Astrocyte (in vitro differentiated cells and primary cell): ENCODE measurements at regions not wholly inside any gene's neighbourhood (a gene's known extent, or its start where the extent isn't known, plus 50 kb on each side); places are given as distances from the start of the nearest gene placed in this dataset.

ENCODE experiments used
- DNase-seq: peaks from one replicate; pipeline ENCODE4 v3.0.0-alpha.2; 2010; ENCODE audit warnings: low read depth
- FAIRE-seq: peaks from 2 replicates; lab custom pipeline; 2011; peaks lifted over from hg19 to GRCh38; lab: Jason Lieb, UNC
- H2AFZ ChIP-seq: 2 replicates; pipeline ENCODE4 v1.6.0; 2012; ENCODE audit warnings: low read depth, low read length, inconsistent platforms
- H3K27ac ChIP-seq: 2 replicates; pipeline ENCODE4 v1.5.1; 2011; ENCODE audit warnings: low read depth, low read length, inconsistent platforms
- H3K27me3 ChIP-seq: 2 replicates; pipeline ENCODE4 v1.6.0; 2011; ENCODE audit warnings: low read length, inconsistent platforms; ENCODE audit not compliant: insufficient read depth
- H3K36me3 ChIP-seq: 2 replicates; pipeline ENCODE4 v1.5.1; 2011; ENCODE audit warnings: low read length, inconsistent platforms; ENCODE audit not compliant: insufficient read depth
- H3K4me1 ChIP-seq: 2 replicates; pipeline ENCODE4 v1.5.1; 2011; ENCODE audit warnings: low read length, inconsistent platforms; ENCODE audit not compliant: insufficient read depth
- H3K4me2 ChIP-seq: 2 replicates; pipeline ENCODE4 v1.6.0; 2012; ENCODE audit warnings: low read length, inconsistent platforms
- H3K4me3 ChIP-seq: 2 replicates; pipeline ENCODE4 v1.5.1; 2011; ENCODE audit warnings: low read depth, mild to moderate bottlenecking, low read length, inconsistent platforms; ENCODE audit not compliant: insufficient read depth
- H3K79me2 ChIP-seq: 2 replicates; pipeline ENCODE4 v1.6.0; 2012; ENCODE audit warnings: mild to moderate bottlenecking, low read length, inconsistent platforms; ENCODE audit not compliant: insufficient read depth
- H3K9ac ChIP-seq: 2 replicates; pipeline ENCODE4 v1.6.0; 2012; ENCODE audit warnings: mild to moderate bottlenecking, low read length, inconsistent platforms
- H3K9me3 ChIP-seq: 2 replicates; pipeline ENCODE4 v1.5.1; 2012; ENCODE audit warnings: low read depth, mild to moderate bottlenecking, low read length, inconsistent platforms; ENCODE audit not compliant: insufficient read depth
- H4K20me1 ChIP-seq: 2 replicates; pipeline ENCODE4 v1.6.0; 2012; ENCODE audit warnings: low read length, inconsistent platforms; ENCODE audit not compliant: insufficient read depth
- H3K27ac Mint-ChIP-seq: one replicate; pipeline ENCODE4 v1.8.0; 2021; ENCODE audit warnings: mild to moderate bottlenecking, mixed read lengths; ENCODE audit not compliant: unreplicated experiment
- H3K27me3 Mint-ChIP-seq: one replicate; pipeline ENCODE4 v1.8.0; 2021; ENCODE audit warnings: low read depth, mixed read lengths; ENCODE audit not compliant: unreplicated experiment
- H3K36me3 Mint-ChIP-seq: one replicate; pipeline ENCODE4 v1.8.0; 2021; ENCODE audit warnings: low read depth, mixed read lengths; ENCODE audit not compliant: unreplicated experiment
- H3K4me1 Mint-ChIP-seq: one replicate; pipeline ENCODE4 v1.8.0; 2021; ENCODE audit warnings: low read depth, mixed read lengths; ENCODE audit not compliant: unreplicated experiment
- H3K4me3 Mint-ChIP-seq: one replicate; pipeline ENCODE4 v1.8.0; 2021; ENCODE audit warnings: mild to moderate bottlenecking, moderate library complexity, mixed read lengths; ENCODE audit not compliant: unreplicated experiment
- H3K9me3 Mint-ChIP-seq: one replicate; pipeline ENCODE4 v1.8.0; 2021; ENCODE audit warnings: mild to moderate bottlenecking, mixed read lengths; ENCODE audit not compliant: unreplicated experiment
- CTCF ChIP-seq: IDR thresholded peaks from 2 replicates; pipeline ENCODE4 v1.5.1; 2011; ENCODE audit warnings: low read depth, mild to moderate bottlenecking, inconsistent platforms, low read length, moderate library complexity; ENCODE audit not compliant: insufficient read depth
- EZH2 ChIP-seq: IDR thresholded peaks from 2 replicates; pipeline ENCODE4 v1.6.1; 2012; ENCODE audit warnings: mild to moderate bottlenecking, low read length, inconsistent platforms; ENCODE audit not compliant: insufficient read depth

DNA sequence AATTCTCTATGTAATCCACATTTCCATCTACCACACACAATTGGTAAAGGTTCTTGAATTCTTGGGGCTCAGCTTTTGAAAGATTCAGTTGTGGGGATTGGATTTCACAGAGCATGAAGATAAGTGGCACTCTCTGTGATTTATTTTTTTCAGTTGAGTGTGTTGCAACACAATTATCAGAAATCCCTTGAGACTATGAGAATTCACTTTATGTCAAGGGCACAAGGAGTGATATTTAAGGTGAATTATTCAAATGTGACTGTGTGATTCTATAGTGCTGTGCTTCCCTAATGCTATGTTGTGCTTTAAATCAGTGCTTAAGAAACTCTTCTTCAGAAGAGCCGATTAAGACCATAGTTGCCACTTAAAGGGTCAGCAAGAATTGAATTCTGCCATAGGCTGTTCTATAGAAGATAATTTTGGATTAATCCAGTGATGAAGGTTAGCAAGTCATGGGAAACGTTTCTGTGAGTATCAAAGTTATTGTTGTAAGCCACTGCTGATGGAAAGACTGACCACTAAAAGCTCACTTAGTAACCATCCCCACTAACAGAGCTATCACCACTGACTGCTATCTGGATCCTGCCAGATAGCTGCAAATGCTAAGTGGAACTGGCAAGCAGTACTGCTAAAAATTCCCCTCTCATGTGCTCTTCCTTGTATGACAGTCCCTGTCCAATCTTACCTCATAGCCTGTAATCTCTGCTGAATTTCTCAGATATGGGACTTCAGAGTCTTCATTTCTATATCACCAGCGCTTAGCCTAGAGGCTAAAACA, 134.0 kb upstream of the SEMA3D start:
- DNase-seq = no peak
- Histone ChIP-seq H3K4me3 (no peak overlapping the region), H3K27ac (no peak overlapping the region), H3K27me3 (no peaks in the 10 kb centered on the region), H3K36me3 (no peaks in the 10 kb centered on the region), H3K4me1 (no peaks in the 10 kb centered on the region), H3K79me2 (no peaks in the 10 kb centered on the region), H4K20me1 (no peaks in the 10 kb centered on the region), H3K9ac (no peak overlapping the region), H3K9me3 (no peaks in the 10 kb centered on the region), H2AFZ (no peak overlapping the region), H3K4me2 (no peak overlapping the region)
- no peak for FAIRE-seq
- no peaks in the 10 kb centered on the region for H3K9me3 Mint-ChIP-seq
- H3K27me3 Mint-ChIP-seq = no peaks in the 10 kb centered on the region
- no peak overlapping the region for H3K27ac Mint-ChIP-seq
- no peaks in the 10 kb centered on the region for H3K4me1 Mint-ChIP-seq
- H3K4me3 Mint-ChIP-seq = no peak overlapping the region
- TF ChIP-seq EZH2 (no peak), CTCF (no peak)
- no peaks in the 10 kb centered on the region for H3K36me3 Mint-ChIP-seq

DNA sequence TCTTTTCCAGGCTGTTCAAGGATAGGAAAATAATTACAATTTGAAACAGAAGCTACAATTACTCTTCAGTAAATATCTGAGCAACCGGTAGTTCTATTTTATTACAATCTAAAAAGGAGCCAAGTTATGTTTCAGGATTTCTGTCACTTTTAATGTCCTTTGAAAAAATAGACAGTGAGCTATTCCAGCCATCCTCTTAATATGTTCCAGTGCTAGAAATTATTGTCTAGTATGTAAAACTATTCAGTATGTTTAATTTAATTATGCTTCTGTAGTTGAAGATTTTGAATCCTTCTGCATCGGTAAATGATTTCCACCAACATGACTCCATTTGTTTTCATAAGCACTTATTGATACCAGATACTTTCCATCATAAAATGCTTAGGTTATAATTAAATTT, 129.6 kb upstream of the SEMA3D start:
- no peaks in the 10 kb centered on the region for H3K9me3 Mint-ChIP-seq
- H3K9ac ChIP-seq = no peak overlapping the region
- H3K27ac ChIP-seq = no peak overlapping the region
- no peak for TF ChIP-seq EZH2
- TF ChIP-seq CTCF = no peak
- H3K4me3 Mint-ChIP-seq = no peak overlapping the region
- H3K9me3 ChIP-seq = no peaks in the 10 kb centered on the region
- no peaks in the 10 kb centered on the region for H3K36me3 Mint-ChIP-seq
- DNase-seq (no peak), FAIRE-seq (no peak)
- no peaks in the 10 kb centered on the region for H3K79me2 ChIP-seq
- no peaks in the 10 kb centered on the region for H3K36me3 ChIP-seq
- no peaks in the 10 kb centered on the region for H3K27me3 Mint-ChIP-seq
- no peak overlapping the region for H2AFZ ChIP-seq
- no peaks in the 10 kb centered on the region for H3K4me1 ChIP-seq
- H4K20me1 ChIP-seq = no peaks in the 10 kb centered on the region
- H3K27me3 ChIP-seq = no peaks in the 10 kb centered on the region
- H3K4me2 ChIP-seq = no peak overlapping the region
- H3K27ac Mint-ChIP-seq = no peak overlapping the region
- no peaks in the 10 kb centered on the region for H3K4me1 Mint-ChIP-seq
- no peak overlapping the region for H3K4me3 ChIP-seq

GRCh38 chr7:85310301-85310700, 123.4 kb upstream of the SEMA3D start:
- Mint-ChIP-seq H3K4me3 (no peak overlapping the region), H3K9me3 (no peaks in the 10 kb centered on the region), H3K4me1 (no peaks in the 10 kb centered on the region), H3K27ac (no peak overlapping the region), H3K27me3 (no peaks in the 10 kb centered on the region), H3K36me3 (no peaks in the 10 kb centered on the region)
- Histone ChIP-seq H3K36me3 (no peaks in the 10 kb centered on the region), H3K27me3 (no peaks in the 10 kb centered on the region), H4K20me1 (no peaks in the 10 kb centered on the region), H3K4me2 (no peak overlapping the region), H3K4me3 (no peak overlapping the region), H2AFZ (no peak overlapping the region), H3K79me2 (no peaks in the 10 kb centered on the region), H3K4me1 (no peaks in the 10 kb centered on the region), H3K9ac (no peak overlapping the region), H3K27ac (no peak overlapping the region), H3K9me3 (no peaks in the 10 kb centered on the region)
- no peak for TF ChIP-seq EZH2
- no peak for TF ChIP-seq CTCF
- no peak for FAIRE-seq
- no peak for DNase-seq
